Fibroblast of lung (primary cell): ENCODE measurements at regions not wholly inside any gene's neighbourhood (a gene's known extent, or its start where the extent isn't known, plus 50 kb on each side); places are given as distances from the start of the nearest gene placed in this dataset.

Experiments
- DNase-seq, 2 donors: peaks; one replicate each; pipeline versions ENCODE4 v3.0.0 to v3.0.0-alpha.2; 2010; ENCODE audit warnings: low read depth in 2 of 2
- H2AFZ ChIP-seq: 2 replicates; pipeline ENCODE4 v1.5.1; 2012; ENCODE audit warnings: low read length, control low read depth, inconsistent platforms
- H3K27ac ChIP-seq: 2 replicates; pipeline ENCODE4 v1.5.1; 2011; ENCODE audit warnings: low read length, control low read depth; ENCODE audit not compliant: insufficient read depth
- H3K27me3 ChIP-seq: 2 replicates; pipeline ENCODE4 v1.5.1; 2011; ENCODE audit warnings: mild to moderate bottlenecking, low read length; ENCODE audit not compliant: control insufficient read depth, insufficient read depth
- H3K36me3 ChIP-seq: 2 replicates; pipeline ENCODE4 v1.5.1; 2011; ENCODE audit warnings: low read length; ENCODE audit not compliant: control insufficient read depth, insufficient read depth
- H3K4me1 ChIP-seq: 2 replicates; pipeline ENCODE4 v1.5.1; 2011; ENCODE audit warnings: low read length; ENCODE audit not compliant: control insufficient read depth, insufficient read depth; ENCODE audit errors: extremely low read depth
- H3K4me2 ChIP-seq: 2 replicates; pipeline ENCODE4 v1.5.1; 2011; ENCODE audit warnings: low read length, control low read depth; ENCODE audit not compliant: insufficient read depth; ENCODE audit errors: extremely low read depth
- H3K4me3 ChIP-seq, 4 experiments: fragments of 200-600 bp in 1 of 4; sonication (generic) in 1 of 4; replicated peaks in 1 of 4; 2 replicates each; pipeline ENCODE4 v1.5.1; 2011 to 2016; ENCODE audit warnings: low read length in 4 of 4, low read depth in 3 of 4, mild to moderate bottlenecking in 3 of 4, control low read depth in 2 of 4, inconsistent platforms in 1 of 4, mixed read lengths in 1 of 4; ENCODE audit not compliant: insufficient read depth in 1 of 4; ENCODE audit errors: control extremely low read depth in 1 of 4
- H3K79me2 ChIP-seq: 2 replicates; pipeline ENCODE4 v1.5.1; 2012; ENCODE audit warnings: mild to moderate bottlenecking, low read length, inconsistent platforms; ENCODE audit not compliant: control insufficient read depth, insufficient read depth
- H3K9ac ChIP-seq: 2 replicates; pipeline ENCODE4 v1.5.1; 2011; ENCODE audit warnings: mild to moderate bottlenecking, low read length, control low read depth; ENCODE audit not compliant: insufficient read depth
- H3K9me3 ChIP-seq: 2 replicates; pipeline ENCODE4 v1.5.1; 2012; ENCODE audit warnings: low read depth, low read length; ENCODE audit not compliant: control insufficient read depth, insufficient read depth
- H4K20me1 ChIP-seq: 2 replicates; pipeline ENCODE4 v1.5.1; 2011; ENCODE audit warnings: low read length; ENCODE audit not compliant: control insufficient read depth, insufficient read depth; ENCODE audit errors: extremely low read depth
- EZH2 ChIP-seq: IDR thresholded peaks from 2 replicates; pipeline ENCODE4 v1.5.1; 2012; ENCODE audit warnings: low read length, control low read depth, mild to moderate bottlenecking; ENCODE audit errors: missing control alignments
- TF ChIP-seq, protein P1 (sequence below), 2 donors: IDR thresholded peaks in 1 of 2; conservative IDR thresholded peaks in 1 of 2; 1 replicate in 1 of 2; 2 replicates in 1 of 2; pipeline ENCODE4 v1.5.1; 2011 to 2012; ENCODE audit warnings: low read length in 2 of 2, control low read depth in 1 of 2, inconsistent platforms in 1 of 2, low read depth in 1 of 2, mild to moderate bottlenecking in 1 of 2

DNA sequence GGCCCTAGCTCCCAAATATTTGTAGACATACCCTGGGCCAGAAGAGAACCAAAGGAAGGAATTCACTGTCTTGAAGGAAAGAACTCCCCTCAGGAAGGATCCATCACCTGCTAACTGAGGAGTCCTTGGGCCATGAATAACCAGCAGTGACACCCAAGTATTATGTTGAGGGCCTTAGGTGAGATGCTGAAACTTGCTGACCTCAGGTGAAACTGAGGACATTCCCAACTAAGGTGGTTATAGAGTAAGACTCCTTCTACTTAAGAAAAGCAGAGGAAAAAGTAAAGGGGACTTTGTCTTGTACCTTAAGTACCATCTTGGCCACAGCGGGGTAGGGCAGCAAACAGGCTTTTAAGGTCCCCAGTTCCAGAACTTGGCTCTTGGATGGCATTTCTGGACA lies 491.7 kb downstream of the C6orf118 start:
- Histone ChIP-seq H3K4me1 (no peaks in the 10 kb centered on the region), H3K4me2 (no peak overlapping the region)
- TF ChIP-seq EZH2: no peak
- TF ChIP-seq, protein P1, sequence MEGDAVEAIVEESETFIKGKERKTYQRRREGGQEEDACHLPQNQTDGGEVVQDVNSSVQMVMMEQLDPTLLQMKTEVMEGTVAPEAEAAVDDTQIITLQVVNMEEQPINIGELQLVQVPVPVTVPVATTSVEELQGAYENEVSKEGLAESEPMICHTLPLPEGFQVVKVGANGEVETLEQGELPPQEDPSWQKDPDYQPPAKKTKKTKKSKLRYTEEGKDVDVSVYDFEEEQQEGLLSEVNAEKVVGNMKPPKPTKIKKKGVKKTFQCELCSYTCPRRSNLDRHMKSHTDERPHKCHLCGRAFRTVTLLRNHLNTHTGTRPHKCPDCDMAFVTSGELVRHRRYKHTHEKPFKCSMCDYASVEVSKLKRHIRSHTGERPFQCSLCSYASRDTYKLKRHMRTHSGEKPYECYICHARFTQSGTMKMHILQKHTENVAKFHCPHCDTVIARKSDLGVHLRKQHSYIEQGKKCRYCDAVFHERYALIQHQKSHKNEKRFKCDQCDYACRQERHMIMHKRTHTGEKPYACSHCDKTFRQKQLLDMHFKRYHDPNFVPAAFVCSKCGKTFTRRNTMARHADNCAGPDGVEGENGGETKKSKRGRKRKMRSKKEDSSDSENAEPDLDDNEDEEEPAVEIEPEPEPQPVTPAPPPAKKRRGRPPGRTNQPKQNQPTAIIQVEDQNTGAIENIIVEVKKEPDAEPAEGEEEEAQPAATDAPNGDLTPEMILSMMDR (conservative IDR thresholded peaks at IDR 0.05 in 1 of 2, IDR thresholded peaks at IDR 0.05 in 1 of 2; ENCODE audit: low read depth in 1 of 2, low read length in 2 of 2): no peak

DNA sequence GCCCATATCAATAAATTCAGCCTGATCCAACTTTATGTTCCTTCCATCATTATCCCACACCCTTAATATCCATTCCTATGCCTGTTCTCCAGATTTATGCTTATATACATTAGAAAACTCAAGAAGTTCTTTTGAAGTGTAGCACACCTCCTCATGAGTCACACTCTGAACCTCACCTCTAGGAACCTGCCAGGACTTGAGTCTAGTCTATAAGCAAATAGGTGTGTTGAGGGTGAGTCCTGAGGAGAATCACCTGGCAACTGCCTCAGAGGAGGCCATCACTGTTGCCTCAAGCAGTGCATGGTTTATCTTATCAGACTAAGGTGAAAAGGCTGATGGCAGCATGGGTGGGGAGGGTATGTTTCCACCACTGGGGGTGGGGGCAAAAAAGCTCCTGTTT lies 496.7 kb downstream of the C6orf118 start:
- Histone ChIP-seq H3K36me3 (no peaks in the 10 kb centered on the region), H3K27me3 (no peaks in the 10 kb centered on the region), H3K4me2 (no peak overlapping the region), H3K79me2 (no peaks in the 10 kb centered on the region), H2AFZ (no peak overlapping the region), H3K27ac (no peak overlapping the region), H3K9ac (no peak overlapping the region), H3K4me1 (no peaks in the 10 kb centered on the region), H3K9me3 (no peaks in the 10 kb centered on the region), H3K4me3 (no peak overlapping the region), H4K20me1 (no peaks in the 10 kb centered on the region)
- no peak for DNase-seq
- TF ChIP-seq, protein P1 (conservative IDR thresholded peaks at IDR 0.05 in 1 of 2, IDR thresholded peaks at IDR 0.05 in 1 of 2; ENCODE audit: low read depth in 1 of 2, low read length in 2 of 2): no peak
- TF ChIP-seq EZH2: no peak

More for the DNA sequence above, 491.7 kb downstream of the C6orf118 start:
- Histone ChIP-seq H4K20me1 (no peaks in the 10 kb centered on the region), H3K4me3 (no peak overlapping the region), H3K79me2 (no peaks in the 10 kb centered on the region), H3K27ac (no peak overlapping the region), H3K36me3 (no peaks in the 10 kb centered on the region), H3K9me3 (no peaks in the 10 kb centered on the region), H3K9ac (no peak overlapping the region), H3K27me3 (no peaks in the 10 kb centered on the region), H2AFZ (no peak overlapping the region)
- DNase-seq: no peak

DNA sequence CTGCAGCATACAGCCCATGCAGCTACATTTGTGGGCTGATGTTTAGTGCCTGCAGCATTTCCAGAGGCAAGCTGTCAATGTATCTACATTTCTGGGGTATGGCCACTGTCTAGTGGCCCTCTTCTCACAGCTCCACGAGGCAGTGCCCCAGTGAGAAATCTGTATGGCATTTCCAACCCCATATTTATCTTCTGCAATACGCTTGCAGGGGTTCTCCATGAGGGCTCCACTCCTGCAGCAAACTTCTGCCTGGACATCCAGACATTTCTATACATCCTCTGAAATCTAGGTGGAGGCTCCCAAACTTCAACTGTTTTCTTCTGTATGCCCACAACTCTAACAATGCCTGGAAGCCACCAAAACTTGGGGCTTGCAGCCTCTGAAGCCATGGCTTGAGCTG lies 502.3 kb downstream of the C6orf118 start:
- Histone ChIP-seq H3K79me2 (no peaks in the 10 kb centered on the region), H3K4me1 (no peaks in the 10 kb centered on the region), H4K20me1 (no peaks in the 10 kb centered on the region), H3K4me2 (no peak overlapping the region), H3K36me3 (no peaks in the 10 kb centered on the region), H2AFZ (no peak overlapping the region), H3K27me3 (no peaks in the 10 kb centered on the region), H3K4me3 (no peak overlapping the region), H3K27ac (no peak overlapping the region), H3K9ac (no peak overlapping the region), H3K9me3 (no peaks in the 10 kb centered on the region)
- TF ChIP-seq EZH2: no peak
- DNase-seq: no peak
